Glomerular visceral epithelial cell (primary cell): ENCODE measurements at regions not wholly inside any gene's neighbourhood (a gene's known extent, or its start where the extent isn't known, plus 50 kb on each side); places are given as distances from the start of the nearest gene placed in this dataset.

Experiments
- DNase-seq: peaks from one replicate; pipeline ENCODE4 v3.0.0-alpha.2; 2016; ENCODE audit errors: extremely low spot score

DNA sequence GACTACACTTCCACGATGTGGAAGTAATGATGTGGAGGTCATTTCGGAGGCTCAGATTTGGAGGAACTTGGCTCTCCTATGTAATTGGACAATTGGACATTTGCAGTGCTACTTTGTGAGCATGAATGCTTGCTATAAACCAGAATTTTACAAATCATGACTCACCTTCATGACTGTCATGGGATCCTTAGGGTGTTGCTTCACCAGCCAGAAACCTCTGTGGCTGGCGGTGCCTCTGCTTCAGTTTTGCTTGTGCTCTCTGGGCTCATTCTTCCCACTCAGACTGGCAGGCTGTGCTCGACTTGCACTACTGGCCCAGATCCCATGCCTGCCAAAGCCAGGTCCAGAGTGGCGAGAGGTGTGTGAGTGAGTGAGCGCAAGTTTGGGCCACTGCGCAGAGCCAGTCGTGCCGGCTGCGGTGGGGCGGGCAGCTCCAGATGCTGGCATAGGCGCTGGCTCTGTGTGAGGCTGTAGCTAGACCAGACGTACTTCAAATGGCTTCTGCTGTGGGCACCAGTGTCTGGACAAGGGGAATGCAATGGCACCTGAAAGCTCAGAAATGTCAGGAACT is 387.8 kb downstream of the AEBP2 start:
- no peak for DNase-seq

DNA sequence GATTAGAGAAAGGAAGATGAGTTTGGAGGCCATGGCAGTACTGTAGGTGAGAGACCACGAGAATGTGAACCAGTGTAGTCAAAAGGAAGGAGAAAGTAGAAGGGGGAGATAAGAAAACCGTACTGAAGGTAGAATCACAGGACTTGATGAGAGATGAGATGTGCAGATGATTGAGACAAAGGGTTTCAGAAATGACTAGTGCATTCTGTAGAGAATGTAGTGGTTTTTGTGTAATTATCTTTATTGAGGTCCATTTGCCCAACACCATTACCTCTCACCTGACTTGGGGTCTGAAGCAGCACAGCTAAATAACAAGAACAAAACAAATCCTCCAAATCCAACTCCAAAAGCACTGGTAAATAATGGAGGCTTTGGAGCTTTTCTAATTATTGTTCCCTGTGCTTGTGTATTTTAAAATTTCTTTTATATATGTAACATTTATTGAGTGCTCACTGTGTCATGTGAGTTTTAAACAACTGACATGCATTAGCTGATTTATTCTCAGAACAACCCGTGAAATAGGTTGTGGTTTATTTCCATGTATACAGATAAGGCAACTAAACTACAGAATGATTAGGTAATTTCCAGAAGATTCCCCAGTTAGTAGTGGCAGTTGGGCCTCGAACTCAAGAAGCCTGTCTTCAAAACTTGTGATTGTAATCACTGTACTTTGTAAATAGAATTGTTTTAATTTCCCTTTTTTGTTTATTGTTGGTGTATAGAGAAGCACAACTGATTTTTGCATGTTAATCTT is 390.0 kb downstream of the AEBP2 start:
- DNase-seq, result no peak

DNA sequence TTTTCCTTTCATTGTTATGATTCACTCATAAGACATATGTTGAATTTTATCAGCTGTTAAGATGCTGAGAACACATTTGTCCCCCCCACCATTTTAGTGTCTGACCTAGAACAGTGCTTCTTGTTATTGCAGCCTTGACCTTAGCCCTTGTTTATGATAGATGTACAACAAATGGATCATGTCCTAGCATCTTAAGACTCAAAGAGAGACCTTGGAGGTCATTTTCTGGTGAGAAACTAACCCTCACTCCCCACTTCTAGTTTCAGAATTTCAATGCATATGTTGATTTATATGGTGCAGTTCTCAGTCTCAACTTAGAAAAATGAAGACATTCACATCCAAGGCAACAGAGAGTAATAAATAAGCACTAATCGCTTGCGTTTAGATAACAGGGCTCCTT is 391.2 kb downstream of the AEBP2 start:
- DNase-seq, result no peak

DNA sequence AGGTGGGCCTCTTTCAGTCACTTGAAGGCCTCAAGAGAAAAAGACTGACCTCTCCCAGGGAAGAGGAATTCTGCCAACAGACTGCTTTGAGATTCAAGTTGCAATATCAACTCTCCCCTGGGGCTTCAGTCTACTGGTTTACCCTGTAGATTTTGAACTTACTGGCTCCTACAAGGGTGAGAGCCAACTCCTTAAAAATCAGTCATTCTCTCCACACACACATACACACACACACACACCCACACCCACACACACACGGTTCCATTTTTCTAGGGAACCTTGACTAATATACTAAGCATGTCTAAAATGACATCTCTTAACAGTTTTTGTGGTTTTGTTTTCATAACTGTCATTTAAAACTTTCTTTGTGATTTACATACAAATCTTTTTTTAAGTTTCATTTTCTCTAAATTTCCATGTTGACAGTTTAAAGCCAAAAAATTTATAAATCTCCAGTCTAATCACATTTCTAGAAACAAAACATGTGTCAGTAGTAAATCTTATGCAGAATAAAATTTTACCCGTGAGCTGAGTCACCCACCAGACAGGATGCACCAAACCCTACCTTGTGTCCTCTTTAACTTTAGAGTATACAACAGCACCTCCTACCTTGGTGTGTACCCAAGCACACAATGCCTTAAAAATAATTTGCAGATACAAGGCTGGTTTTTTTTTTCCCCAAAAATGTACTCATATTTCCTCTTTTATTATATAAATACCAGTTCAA is 394.6 kb downstream of the AEBP2 start:
- DNase-seq, result peak; percentile 7

DNA sequence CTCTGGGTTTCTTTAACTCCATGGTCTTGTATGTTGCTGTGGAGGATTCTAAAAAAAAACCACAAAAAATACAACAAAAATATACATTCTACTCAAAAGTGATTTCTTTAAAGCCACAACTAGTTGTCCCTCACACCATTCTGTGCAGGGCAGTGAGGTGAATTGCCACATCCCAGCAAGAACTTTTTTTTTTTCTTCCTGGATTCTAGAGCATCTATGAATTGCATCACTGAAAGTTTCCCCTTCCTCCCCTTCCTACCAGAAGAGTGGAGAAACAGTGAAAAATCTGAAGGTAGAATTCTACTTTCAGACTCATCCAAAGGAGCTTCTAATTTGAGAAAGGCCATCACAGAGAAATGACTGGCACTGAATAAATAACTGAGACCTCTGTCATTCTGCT is 395.3 kb downstream of the AEBP2 start:
- no peak for DNase-seq

DNA sequence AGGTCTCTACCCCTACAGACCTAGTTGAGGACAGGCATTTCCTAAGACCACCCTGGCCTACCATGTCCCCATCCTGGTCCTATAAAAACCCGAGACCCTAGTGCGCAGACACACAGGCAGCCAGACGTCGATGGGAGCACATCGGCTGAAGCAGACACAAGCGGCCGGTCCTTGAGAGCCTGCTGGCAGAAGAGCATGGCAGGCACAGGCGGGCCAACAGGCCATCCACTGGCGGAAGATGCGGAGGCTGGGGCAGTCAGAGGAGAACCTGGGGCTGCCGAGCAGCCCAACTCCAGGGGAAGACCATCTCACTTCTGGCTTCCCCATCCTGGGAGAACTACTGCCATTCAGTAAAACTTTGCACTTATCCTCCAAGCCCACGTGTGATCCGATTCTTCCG is 396.8 kb downstream of the AEBP2 start:
- DNase-seq, result no peak

DNA sequence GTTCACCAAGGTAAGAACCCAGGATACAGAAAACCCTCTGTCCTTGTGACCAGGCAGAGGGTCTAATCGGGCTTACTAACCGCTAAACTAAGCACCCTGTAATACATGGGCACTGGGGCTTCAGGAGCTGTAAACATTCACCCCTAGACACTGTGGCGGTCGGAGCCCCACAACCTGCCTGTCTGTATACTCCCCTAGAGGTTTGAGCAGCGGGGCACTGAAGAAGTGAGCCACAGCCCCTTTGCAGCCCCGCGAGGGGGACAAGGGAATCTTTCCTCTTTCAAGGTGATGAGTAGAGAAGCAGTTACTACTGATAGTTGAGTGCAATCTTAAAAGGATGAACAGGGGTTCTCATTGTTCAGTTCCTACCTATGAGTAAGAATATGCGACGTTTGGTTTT is 397.2 kb downstream of the AEBP2 start:
- no peak for DNase-seq

DNA sequence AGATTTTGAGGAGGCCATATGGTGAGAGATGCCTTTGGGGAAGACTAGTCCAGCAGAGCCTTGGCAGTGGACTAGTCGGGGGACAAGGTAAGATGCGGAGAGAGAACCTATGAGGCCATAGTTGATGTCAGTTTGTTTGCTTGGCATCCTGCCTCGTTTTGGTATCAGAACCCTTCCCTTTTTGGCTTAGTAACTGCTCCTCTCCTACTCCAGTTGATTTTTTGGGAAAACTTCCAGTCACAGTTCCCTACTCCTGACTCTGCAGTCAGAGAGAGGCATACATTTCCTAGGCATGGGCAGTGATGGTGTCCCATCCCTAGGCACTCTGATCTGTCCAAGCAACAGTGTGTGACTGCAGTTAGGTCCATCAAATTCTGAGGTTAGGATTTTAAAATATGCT is 398.3 kb downstream of the AEBP2 start:
- DNase-seq, result no peak

DNA sequence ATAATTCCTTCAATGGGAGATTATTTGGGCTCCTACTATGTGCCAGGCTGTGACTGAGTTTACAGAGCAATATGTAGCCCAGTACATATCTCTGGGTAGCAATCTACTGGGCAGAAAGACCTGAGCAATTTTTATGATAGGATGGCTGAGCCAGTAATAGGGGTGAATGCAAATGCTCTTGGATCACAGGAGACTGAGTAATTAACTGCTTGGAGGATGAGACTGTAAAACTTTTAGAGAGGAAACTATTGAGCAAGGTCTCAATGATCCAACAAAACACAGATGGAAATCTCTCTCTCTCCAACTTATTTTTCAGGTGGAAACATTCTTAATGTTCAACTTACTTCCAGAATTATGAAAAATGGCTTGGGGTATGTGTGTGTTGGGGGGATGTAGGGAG is 402.2 kb downstream of the AEBP2 start:
- no peak for DNase-seq

DNA sequence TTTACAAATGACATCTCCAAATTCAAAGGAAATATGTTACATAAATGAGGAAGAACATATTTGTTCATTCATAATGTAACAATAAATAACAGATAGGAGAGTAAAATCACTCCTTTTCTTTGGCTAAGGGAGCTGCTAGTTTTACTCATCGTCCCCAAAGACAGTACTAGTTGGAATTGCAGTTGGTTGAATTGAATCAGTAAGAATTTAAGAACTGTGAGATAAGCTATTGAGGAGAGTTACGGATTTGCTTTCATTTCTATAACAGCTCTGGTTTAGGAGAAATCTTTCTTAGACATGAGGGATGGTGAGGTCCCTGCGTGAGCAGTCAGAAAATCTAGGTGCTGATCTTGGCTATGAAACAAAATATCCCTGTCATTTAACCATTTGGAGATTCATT is 402.8 kb downstream of the AEBP2 start:
- no peak for DNase-seq

DNA sequence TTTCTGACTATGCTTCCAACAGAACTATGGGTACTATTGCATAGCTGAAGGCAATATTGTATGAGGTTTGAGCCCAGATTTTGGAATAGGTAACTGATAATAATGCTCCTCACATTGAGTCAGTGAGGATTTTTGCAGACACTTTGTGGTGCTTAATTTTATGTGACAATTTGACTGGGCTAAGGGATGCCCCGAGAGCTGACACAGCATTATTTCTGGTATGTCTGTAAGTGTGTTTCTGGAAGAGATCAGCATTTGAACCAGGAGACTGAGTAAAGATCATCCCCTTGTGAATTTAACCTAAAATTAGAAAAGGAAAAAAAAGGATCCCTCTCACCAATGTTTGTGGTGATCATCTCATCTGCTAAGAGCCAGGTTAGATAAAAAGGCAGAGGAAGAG is 404.9 kb downstream of the AEBP2 start:
- DNase-seq, result no peak

DNA sequence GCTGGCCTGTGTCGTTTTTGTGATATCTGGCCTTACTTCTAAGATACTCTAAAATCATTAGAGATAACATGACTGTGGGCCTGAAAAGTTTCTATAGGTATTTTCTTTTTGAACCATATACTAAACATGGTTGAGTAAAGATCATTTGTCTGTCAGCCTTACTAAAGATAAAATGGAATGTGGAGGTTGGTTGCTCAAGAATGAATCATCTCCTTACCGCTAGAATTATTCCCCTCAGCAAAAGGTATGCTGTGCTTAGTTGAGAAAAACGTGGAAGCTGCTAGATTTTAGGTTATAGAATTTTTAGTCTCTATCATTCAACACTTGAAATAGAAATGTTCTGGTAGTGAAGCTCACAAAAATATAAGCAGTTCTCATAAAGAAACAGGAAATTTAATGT is 407.3 kb downstream of the AEBP2 start:
- DNase-seq, result peak; percentile 38

DNA sequence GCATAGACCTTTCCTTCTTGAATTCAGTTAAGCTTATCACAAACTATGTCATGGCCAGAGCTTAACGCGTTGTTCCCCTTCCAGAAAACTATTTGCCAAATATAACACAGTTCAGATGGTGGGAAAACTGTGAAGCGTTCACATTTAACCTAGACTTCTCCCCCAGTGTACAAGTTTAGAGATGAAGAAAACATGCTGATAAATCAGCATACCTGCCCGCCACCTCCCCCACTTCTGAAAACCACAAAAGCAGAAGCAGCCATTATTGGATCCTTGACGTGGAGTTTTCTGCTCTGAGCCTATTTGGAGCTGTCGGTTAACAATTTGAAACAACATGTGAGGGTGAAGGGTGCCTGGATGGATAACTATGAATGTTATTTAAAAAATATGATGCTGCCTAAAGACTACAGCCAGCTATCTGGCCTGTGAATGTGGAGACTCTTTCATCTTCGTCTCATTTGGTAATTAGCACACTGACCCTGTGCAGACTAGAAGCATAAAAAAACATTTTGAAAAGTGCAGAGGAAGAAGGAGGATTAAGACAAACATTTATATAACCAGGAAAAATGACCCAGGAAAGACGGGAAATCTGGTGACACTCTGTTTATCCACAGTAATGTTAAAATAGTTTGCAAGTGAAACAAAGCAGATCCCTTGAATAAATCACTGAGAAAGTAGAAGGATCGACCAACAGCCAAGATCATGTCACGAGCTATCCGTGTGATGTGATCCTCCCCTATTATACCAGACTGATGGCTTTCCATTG is 408.2 kb downstream of the AEBP2 start:
- peak; percentile 4 for DNase-seq

DNA sequence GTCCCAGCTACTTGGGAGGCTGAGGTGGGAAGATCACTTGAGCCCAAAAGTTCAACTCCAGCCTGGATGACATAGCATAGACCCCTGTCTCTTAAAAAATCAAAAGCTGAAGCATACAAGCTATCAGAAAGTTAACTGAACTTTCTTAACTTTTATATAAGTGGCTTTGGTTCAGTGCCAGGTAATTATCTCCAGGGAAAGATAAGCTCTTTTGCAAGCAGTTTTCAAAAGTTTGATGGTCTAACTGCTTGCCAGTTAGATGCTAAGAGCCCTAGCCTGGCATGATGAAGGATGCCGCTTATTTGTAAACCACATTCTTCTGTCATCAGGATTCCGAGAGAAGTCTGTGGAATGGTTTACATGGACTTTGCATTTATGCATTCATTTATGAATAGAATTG is 409.1 kb downstream of the AEBP2 start:
- DNase-seq, result no peak

DNA sequence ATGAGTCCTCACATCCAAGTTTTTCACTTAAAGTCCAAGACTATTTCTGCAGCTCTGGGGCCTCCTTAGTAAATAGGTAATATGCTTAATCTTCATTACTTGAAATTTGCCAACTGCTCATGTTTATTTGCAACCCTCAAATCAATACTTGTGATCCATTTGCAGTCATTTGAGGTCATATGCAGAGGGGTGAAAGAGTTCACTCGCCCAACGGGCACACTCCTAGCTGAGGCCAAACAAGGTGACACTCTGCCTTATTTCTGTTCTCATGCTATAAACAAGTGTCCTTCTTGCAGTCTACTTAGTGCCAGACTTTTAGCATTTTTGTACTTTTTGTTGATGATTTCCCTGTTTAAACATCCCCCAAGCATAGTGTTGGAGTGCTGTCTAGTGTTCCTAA is 409.9 kb downstream of the AEBP2 start:
- no peak for DNase-seq

DNA sequence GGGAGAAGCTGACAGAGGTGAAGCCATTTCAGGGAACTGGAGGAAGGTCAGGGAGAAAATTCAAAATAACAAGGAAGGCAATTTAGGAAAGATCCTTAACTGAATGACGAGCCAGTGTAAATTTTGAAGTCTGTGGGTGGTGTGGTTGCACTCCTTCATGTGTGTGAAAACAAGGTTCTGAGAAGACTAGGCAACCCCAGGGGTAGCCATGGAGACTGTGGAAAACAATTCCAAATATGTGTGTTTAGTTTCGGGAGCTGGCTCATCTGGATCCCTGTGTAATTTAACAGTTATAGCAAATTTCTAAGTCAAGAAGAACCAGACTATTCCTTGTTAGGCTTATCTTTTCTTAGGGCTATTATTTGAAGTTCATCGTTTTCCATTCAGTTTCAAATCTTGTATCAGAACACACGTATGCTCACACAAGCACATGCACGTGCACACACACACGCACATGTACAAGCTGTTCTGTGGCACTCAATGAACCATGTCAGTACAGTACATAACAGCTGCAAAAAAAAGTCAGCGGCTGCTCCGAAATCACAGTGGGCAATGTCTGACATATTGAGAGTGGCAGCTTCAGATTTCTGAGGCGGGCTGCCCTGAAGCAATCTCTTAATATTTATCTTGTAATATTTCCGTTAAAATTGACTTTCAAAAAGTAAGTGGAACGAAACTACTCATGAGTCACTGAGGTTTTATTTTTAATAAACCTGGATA is 411.2 kb downstream of the AEBP2 start:
- DNase-seq, result no peak

DNA sequence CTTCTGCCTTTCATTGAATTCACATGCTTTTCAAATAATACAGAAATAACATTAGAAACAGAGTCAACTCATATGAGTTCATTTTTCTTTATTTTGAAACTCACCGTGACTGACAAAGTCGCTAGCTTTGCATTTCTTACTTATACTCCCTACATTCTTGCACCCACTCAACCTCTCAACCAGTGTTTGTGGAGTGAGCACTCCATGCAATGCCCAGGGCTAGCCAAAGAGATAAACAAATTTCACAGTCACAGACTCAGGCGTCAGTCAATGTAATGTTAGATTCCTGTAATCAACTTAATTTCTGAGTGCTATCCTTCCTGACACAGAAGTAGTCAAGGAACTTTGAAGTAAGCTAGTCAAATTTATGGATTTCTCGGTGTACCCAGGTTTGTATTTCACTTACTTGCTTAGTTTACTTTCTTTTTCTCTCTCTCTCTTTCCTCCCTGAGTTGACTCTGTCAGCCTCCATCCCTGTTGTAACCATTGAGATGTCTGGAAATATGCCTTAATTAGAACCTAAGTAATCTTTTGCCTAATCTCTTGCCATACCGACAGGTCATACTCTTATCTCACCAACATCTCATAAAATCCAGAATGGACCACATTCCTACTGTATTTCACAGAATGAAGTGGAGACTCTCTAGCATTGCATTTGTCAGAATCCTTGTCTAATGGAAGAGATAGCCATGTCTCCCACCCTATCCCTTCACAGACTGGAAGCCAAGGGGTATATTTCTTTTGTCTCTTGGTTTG is 413.0 kb downstream of the AEBP2 start:
- DNase-seq, result no peak

DNA sequence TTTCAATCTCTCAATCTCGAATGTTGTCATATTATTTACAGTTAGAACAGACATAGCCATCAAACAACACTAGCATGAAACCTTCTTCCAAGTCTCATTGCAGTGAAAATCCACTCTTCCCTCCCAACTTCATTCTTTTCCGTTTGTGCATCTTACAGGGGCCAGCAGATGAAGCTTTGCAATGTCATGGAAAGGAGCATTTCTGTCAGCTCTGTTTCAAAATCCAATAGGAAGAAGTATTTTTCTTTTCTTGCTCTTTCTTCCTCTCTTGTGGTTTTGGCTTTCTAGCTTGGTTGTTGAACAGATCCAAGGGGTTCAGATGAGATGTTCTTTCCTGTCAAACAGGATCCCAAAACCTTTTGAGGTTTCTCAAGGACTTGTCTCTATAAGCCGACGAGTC is 416.6 kb downstream of the AEBP2 start:
- DNase-seq, result no peak

DNA sequence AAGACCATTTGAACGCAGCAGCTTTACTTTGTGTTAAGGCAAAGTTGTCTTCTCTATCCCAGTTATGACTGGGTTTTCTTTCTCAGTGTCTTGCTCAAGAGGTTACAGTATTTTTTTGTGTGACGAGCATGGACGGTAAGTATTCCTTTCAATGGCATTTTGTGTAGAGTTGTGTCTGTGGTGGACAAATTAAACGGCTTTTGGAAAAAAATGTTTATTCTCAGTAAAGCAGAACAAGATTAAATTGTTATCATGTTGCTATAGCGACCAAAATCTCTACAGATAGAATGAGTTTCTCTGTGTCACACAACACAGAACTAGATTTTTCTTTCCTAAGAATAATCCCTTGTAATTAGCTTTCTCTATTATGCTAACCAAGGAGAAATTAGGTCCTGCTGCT is 417.1 kb downstream of the AEBP2 start:
- DNase-seq, result no peak

DNA sequence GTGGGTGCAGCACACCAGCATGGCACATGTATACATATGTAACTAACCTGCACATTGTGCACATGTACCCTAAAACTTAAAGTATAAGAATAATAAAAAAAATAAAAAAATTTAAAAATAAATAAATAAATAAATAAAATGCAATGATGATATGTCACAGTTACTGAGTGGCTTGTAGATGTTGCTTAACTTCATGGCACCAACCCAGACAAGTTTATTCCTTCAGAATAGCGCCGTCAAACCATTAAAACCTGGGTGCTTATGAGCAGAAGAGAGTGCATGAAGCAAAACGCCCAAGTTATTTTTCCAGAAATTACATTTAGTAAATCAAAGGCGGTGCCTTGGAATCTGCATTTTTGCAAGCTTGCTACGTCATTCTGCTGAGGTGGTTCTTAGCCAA is 417.9 kb downstream of the AEBP2 start:
- no peak for DNase-seq

DNA sequence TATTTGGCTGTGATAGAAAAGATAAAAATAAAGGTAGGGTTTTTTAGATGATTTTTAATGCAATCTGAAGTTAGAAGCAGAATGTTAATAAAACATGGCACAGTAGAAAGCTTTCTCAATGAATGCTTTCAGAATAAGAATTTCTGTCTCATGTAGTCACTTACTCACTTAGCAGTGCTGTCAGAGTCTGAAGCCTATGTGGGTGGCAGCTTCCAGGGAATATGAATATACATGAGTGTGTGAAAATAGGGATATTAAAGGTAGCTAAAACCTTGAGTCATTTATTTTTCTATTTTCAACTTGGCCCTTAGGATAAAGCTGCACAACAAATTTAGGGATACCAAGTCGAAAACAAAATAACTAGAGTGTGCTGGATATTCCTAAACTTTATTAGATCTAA is 427.9 kb downstream of the AEBP2 start:
- DNase-seq, result no peak
